GM19035 (cell line): ENCODE measurements at regions not wholly inside any gene's neighbourhood (a gene's known extent, or its start where the extent isn't known, plus 50 kb on each side); places are given as distances from the start of the nearest gene placed in this dataset.
"Not testable (repeated sequence)": the region's sequence is repeated elsewhere in the genome, so short reads cannot be mapped to it uniquely, and the experiment has no call there.

Experiments used
- ATAC-seq: cut with Tn5 transposase; IDR thresholded peaks from one replicate; pipeline ENCODE4 v1.9.1; 2021; ENCODE audit not compliant: unreplicated experiment

DNA sequence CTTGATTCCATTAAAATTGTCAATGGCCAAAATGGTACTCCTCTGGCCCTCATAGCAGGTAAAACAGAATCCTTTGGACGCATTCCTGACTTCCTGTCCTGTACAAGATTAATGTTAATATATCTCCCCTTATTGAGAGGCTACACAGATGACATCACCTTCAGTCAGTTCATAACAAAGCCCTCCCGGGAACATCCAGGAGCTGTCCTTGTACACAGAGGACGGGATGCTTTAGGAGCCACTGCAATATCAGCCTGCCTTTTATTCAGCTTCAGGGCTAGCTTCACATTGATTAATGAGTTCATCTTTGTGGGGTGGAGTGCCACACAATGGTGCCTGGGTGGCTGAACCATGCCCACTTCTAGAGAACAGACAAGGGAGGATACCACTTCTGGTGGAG, 235.1 kb downstream of the NRIP1 start:
- ATAC-seq, result no peak

- ATAC-seq, result no peak
Measured at GRCh38 chr21:14827468-14827867, 237.3 kb downstream of the NRIP1 start.

- ATAC-seq, result no peak
Measured at GRCh38 chr21:14826630-14827029, 238.2 kb downstream of the NRIP1 start.

DNA sequence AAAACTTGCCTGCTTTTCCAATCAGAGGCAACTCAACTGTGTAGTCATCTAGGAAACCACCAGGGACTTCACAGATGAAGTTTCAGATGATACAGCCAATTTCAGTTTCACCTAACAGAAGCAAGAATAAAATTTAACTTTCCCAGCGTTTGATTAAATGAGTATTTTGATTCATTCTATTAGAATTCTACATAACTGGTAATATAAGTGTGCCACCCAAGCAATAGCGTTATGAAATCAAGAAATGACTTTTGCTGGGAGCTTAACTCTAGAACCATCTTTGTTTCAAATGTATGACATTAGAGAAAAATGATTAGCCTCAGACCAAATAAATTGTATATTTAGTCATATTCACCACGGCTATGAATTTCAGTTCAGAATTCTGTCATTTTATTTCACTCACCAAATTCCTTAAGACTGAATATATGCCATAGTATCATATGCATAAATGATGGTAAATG, 239.3 kb downstream of the NRIP1 start:
- ATAC-seq, result peak; percentile 74

DNA sequence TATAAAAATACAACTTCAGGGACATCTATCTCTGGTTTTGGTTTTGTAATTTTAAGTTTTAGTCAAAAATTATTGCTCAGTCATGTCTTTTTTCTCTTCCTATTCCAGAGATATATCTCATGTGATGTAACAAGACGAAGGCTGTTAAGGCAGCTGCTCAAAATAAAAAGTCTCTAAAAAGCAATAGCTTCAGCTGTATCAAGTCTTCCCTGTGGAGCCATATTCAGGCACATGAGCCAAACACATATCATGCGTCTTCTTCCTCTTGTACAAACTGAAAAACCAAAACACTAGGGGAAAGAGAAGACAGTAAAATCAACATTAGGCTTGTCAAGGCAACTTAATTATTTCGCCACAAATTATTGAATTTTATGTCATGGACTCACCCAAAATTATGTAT, 240.7 kb downstream of the NRIP1 start:
- ATAC-seq, result no peak

DNA sequence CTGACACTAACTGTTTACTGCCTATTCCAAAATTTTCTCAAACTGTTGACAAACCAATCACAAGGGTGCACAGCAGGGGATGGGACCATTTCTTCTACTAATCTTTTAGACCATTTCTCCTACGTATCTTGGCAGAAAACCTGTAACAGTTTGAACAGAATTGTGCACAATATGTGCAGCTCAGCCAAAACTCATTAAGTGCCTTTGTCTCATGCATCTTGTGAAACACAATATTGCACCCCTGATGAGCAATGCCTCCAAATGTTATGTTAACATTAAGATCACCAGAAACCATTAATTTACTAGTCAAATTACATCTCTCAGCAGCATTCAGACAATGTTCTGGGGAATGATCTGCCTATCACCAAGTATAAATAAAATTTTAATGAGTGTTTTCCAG, 247.5 kb downstream of the NRIP1 start:
- no peak for ATAC-seq

DNA sequence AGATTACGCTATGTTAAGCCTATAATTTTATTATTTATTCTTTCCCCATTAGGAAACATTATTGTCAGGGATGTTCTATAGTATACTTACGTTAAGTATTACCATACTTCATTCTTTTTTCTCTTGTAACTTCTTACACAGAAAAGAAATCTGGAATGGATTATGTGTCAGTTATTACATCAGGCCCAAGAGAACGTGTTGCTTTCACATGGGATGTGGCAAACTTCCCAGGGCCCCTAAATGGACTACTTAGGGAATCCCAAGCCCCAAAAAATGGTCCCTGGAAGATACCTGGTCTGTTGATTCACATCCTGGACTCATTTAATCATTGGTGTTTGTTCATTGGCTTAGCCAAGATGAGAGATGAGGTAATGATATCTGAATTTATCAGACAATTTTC, 249.8 kb downstream of the NRIP1 start:
- ATAC-seq, result no peak

DNA sequence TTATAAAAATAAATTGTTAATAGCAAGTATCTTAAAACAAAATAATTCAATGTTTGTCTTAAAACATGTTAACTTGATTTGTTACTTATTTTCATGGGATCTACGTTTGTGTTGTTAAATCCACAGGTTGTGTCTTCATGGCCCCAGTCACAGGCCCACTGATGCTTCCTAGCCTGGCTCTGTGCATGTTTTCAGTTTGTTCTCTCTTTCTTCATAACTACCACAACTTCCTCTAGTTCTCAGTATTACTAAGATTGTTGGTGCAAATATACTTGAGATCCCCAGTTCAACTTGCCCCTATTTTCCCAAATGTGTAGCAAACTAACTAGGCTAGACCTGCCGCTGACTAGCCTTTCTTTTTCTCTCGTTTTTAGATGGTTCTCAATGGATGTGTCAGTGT, 250.5 kb downstream of the NRIP1 start:
- ATAC-seq, result no peak

- not testable (repeated sequence) for ATAC-seq
Measured at GRCh38 chr21:14804170-14804569, 258.1 kb upstream of the SAMSN1 start.

GRCh38 chr21:14797543-14797942, 251.4 kb upstream of the SAMSN1 start:
- no peak for ATAC-seq

DNA sequence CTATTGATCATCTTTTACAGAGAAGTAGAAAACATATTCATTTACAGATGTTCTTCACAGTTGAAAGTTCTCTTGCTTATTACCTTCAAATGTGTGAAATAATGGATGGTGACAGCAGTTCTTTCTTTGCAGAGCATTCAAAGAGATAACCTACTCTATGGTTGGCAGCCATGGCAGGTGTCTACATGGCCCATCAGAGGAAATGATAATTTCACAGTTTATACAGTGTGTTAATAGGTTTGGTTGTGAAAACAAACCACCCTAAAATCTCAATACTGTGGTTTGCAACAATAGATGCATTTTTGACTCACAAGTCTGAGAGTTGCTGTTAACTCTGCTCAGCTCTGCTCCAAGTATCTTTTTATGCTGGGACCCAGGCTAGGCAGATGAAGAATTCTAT, 241.2 kb upstream of the SAMSN1 start:
- ATAC-seq, result no peak

GRCh38 chr21:14785679-14786078, 239.6 kb upstream of the SAMSN1 start:
- ATAC-seq, result no peak

DNA sequence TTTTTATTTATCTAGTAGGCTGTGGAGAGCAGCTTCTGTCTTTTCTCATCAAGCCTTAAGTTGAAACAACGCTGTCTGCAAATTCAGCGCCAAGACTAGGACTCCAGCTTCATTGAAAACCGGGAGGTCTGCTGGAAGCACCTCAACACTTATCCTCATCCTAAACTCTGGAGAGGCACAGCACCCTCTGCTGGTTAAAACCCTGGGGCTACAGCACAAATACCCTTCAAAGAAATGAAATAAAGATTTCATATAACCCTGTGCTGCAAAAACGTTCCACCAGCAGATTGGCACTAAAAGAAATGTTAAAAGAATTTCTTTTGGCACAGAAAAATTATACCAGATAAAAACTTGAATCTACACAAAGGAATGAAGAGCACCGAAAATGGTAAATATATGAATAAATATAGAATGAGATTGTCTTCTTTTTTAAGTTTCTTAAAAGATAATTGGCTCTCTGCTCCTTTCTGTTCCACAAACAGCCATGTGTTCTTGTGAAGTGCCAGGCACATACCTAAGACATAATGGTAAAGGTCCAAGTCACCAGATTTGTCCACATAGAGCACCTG, 227.7 kb upstream of the SAMSN1 start:
- ATAC-seq, result no peak

GRCh38 chr21:14771593-14771992, 225.5 kb upstream of the SAMSN1 start:
- no peak for ATAC-seq

DNA sequence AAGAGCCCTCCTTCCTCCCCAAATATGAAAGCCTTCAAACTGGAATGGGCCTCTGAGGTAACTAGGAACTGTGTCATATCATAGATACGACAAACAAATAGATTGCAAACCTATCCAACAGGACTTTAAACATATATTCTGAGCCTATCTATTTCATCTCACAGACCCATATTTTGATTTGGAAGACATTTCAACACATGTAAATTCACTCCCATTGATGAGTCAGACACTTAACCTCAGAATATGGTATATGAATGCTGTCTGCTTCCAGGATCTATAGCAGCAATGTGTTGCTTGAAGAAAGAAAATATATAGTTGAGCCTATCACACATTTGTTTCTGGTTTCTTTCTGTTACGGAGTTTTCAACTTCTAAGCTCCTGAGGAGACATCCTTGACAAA, 221.9 kb upstream of the SAMSN1 start:
- no peak for ATAC-seq

- ATAC-seq, result no peak
Measured at GRCh38 chr21:14767192-14767852, 221.2 kb upstream of the SAMSN1 start.

DNA sequence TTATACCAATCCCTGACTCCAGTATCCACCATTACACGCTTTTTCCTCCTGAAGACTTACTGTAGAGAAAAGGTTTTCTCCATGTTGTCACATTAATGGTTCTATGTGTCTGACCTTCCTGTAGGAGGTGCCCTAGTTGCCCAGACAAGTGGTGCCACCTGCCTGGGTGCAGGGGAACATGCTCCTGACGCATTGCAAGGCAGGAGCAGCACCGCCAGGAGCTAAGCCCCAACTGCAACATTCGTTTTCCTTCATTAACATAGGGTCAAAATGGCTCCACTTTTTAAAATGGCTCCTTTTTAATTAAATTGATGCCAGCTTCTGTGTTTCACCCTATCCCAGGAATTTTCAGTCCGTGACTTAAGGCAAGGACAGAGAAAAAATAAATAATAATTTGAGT, 220.1 kb upstream of the SAMSN1 start:
- ATAC-seq, result no peak

GRCh38 chr21:14763695-14764064, 217.6 kb upstream of the SAMSN1 start:
- peak; percentile 13 for ATAC-seq

GRCh38 chr21:14762734-14763694, 216.9 kb upstream of the SAMSN1 start:
- peak; percentile 93 for ATAC-seq

DNA sequence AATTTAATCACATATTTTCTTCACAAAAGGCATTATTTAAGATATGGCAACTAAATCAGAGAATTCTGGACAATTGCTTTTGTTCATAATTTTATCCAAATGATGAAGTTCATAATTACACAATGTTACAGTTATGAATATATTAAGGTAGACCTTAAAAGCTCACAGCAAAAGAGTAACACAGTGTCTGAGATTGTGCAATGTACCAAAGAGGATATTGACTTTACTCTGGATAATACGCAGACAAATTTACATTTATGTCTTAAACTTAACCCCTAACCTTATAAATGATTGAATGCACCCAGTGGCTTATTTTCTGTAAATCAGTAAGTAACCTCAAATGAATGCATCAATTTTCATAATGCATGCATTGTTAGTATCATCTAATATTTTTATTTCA, 216.2 kb upstream of the SAMSN1 start:
- ATAC-seq, result no peak

DNA sequence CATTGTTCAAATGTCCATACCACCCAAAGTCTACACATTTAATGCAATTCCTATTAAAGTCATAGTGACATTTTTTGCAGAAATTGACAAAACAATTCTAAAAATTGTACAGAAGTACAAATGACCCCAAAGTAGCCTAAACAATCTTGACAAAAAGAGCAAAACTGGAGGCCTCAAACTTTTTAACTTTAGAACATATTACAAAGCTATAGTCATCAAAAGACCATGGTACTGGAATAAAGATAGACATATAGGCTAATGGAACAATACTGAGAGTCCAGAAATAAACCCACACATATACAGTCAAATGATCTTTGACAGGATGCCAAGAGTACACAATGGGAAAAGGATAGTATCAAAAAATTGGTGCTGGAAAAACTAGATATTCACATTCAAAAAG, 213.2 kb upstream of the SAMSN1 start:
- no peak for ATAC-seq

DNA sequence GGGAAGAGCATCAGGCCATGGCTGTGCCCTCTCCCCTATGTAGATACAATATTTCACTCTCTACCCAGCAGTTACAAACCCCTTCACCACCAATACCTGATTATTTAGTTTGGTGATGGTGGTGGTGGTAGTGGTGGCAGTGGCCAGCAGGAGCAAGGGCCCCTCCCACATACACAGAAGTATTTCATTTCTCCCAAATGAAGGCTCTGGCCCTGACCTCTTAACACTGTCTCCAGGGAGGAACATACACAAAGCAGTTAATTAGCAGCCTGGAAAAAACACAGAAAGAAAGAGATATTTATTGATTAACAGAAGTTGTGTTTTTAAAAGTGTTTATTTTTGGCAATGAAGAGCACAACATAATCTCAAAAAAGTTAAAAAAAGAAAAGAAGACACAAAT, 212.7 kb upstream of the SAMSN1 start:
- no peak for ATAC-seq
